SK-N-MC (cell line): ENCODE measurements at regions not wholly inside any gene's neighbourhood (a gene's known extent, or its start where the extent isn't known, plus 50 kb on each side); places are given as distances from the start of the nearest gene placed in this dataset.

Source experiments
- DNase-seq: peaks from one replicate; pipeline ENCODE4 v3.0.0-alpha.2; 2011; ENCODE audit warnings: low read depth, low spot score
- H3K27ac ChIP-seq: fragments of 200-600 bp; sonication (generic); 2 replicates; pipeline ENCODE4 v1.5.1; 2016; ENCODE audit warnings: mixed run types
- H3K36me3 ChIP-seq: fragments of 200-600 bp; sonication (generic); 2 replicates; pipeline ENCODE4 v1.6.1; 2017; ENCODE audit warnings: antibody characterized with exemption, low read length, mixed read lengths; ENCODE audit not compliant: insufficient read depth
- H3K4me3 ChIP-seq: fragments of 200-600 bp; sonication (generic); 2 replicates; pipeline ENCODE4 v1.5.1; 2016
- H3K9ac ChIP-seq: fragments of 200-600 bp; sonication (generic); 2 replicates; pipeline ENCODE4 v1.8.0; 2017; ENCODE audit warnings: mixed run types, mixed read lengths; ENCODE audit not compliant: insufficient read length
- H3K9me3 ChIP-seq: fragments of 200-600 bp; sonication (generic); 2 replicates; pipeline ENCODE4 v1.6.1; 2017; ENCODE audit warnings: low read depth, mild to moderate bottlenecking, antibody characterized with exemption, low read length, moderate library complexity, mixed read lengths
- EZH2 ChIP-seq: fragments of 200-600 bp; sonication (generic); IDR thresholded peaks from one replicate; pipeline ENCODE4 v1.6.1; 2017; ENCODE audit warnings: antibody characterized with exemption
- FOXP2 ChIP-seq: optimal IDR thresholded peaks from 2 replicates; pipeline ENCODE3; 2011; ENCODE audit warnings: mild to moderate bottlenecking, moderate library complexity; ENCODE audit not compliant: insufficient read depth; ENCODE audit errors: extremely low read length, control extremely low read depth
- POLR2AphosphoS5 ChIP-seq: IDR thresholded peaks from 2 replicates; pipeline ENCODE4 v1.6.1; 2012; ENCODE audit warnings: mild to moderate bottlenecking, low read depth, low read length, borderline replicate concordance

DNA sequence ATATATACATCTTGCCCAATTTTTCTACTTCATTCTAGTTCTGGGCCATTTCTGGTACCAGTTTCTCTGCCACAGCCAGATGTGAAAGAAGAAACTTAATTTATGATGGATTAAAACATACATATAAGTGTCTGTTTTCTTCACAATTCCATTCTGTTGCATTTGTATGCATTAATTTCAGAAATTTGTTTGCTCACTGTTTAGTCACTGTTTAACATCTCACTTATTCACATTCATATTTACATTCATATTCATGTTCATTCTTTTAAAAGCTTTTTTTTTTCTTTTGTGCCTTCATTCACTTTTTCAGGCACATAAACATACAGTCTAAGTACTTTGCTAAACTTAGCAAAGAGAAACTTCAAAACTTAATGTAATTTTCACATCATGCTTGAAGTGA, 684.0 kb upstream of the CDH9 start:
- Histone ChIP-seq H3K4me3 (no peak overlapping the region), H3K9me3 (no peaks in the 10 kb centered on the region), H3K9ac (no peak overlapping the region), H3K27ac (no peak overlapping the region), H3K36me3 (no peaks in the 10 kb centered on the region)
- TF ChIP-seq FOXP2 = no peak
- no peak for TF ChIP-seq POLR2AphosphoS5
- no peak for TF ChIP-seq EZH2
- no peak for DNase-seq

DNA sequence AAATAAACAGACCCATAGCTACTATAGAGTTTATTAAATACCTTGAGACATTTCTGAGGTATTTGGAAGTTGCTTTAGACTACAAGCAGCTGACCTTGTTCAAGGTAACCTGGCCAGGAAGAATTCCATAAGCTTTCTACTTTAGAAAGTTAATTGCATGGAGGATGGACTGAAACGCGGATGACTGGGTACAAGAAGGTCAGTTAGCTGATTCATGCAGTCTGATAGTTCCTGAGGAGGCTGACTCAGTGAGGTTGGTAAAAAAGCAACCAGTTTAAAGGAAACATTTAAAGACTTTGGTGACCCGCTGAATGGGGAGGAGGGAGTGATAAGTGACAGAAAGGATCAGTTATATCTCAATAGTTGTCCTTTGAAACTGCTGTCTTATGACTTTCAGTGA, 670.1 kb upstream of the CDH9 start:
- Histone ChIP-seq H3K9me3 (no peaks in the 10 kb centered on the region), H3K4me3 (no peak overlapping the region), H3K9ac (no peak overlapping the region), H3K27ac (no peak overlapping the region), H3K36me3 (no peaks in the 10 kb centered on the region)
- TF ChIP-seq EZH2 (no peak), FOXP2 (no peak), POLR2AphosphoS5 (no peak)
- no peak for DNase-seq

DNA sequence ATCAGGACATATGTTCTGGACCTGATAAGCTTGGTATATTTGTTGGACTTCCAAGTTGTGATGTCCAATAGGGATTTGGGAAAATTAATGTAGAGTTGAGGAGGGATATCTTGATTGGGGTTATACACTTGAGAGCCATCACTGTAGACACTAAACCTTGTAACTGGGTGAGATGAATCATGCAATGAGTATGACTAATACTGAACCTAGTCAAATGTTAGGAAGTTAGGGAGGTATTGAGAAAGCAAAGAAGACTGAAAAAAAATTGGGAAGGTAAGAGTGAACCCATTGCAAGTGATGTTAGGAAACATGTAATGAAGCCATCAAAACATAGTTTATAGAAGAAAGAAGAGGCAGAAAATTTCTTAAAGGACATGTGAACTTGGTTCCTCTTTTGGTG, 668.4 kb upstream of the CDH9 start:
- Histone ChIP-seq H3K36me3 (no peaks in the 10 kb centered on the region), H3K4me3 (no peak overlapping the region), H3K9ac (no peak overlapping the region), H3K9me3 (no peaks in the 10 kb centered on the region), H3K27ac (no peak overlapping the region)
- DNase-seq = no peak
- TF ChIP-seq FOXP2 (no peak), POLR2AphosphoS5 (no peak), EZH2 (no peak)

DNA sequence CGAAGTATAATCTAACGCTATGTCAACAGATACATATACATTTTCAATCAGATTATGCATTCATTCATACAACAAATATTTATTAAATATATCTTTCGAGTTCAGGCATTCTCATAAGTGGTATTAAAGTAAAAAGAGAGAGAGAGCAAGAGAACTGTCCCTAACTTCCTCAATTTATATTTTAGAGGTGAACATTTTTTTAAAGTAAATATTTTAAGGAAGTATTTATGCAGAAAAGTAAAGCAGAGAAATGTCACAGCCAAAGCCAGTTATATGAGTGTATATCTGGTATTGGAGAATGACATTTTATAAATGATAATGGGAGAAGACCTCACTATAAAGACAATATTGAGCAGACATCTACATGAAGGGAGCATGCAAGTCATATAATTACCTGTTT, 667.3 kb upstream of the CDH9 start:
- Histone ChIP-seq H3K27ac (no peak overlapping the region), H3K36me3 (no peaks in the 10 kb centered on the region), H3K4me3 (no peak overlapping the region), H3K9me3 (no peaks in the 10 kb centered on the region), H3K9ac (no peak overlapping the region)
- TF ChIP-seq EZH2 (no peak), FOXP2 (no peak), POLR2AphosphoS5 (no peak)
- DNase-seq = no peak

DNA sequence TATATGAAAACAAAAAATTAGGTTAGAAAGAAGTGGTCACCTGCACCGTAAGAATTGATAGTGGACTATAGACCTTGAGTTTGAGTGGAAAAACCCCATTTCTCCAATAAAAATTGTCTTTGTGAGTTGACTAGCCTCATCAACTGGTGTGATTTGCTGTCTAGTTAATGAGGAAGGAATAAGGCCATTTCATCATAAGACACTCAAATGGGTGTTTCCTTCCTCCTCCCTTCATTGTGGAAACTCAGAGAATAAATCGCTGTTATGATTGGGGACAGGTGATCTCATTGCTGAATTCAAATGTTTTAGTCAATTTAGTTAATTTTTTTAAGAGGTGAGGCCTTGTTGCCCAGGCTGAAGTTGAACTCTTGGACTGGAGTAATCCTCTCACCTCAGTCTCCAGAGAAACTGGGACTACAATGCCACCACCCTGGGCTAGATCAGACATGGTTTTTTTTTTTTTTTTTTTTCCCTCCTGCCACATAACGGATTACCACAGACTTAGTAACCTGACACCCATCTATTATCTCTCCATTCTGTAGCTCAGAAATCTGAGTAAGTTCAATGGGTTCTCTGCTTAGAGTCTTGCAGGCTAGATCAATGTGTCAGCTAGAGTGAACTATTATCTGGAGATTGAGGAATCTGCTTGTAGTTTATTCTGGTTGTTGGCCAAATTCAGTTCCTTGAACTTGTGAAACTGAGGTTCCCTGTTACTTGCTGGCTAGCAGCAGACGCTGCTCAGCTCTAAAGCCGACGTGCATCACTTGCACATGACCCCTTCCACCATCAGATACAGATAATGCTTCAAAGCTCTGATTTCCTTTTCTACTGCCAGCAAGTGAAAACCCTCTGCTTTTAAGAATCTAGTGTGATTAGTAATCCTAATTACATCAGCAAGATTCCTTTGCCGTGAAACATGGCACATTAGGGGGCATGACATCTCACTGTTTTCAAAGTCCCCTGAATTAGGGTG, 663.8 kb upstream of the CDH9 start:
- H3K36me3 ChIP-seq = no peaks in the 10 kb centered on the region
- no peak overlapping the region for H3K9ac ChIP-seq
- no peaks in the 10 kb centered on the region for H3K9me3 ChIP-seq
- no peak overlapping the region for H3K4me3 ChIP-seq
- no peak for TF ChIP-seq FOXP2
- TF ChIP-seq POLR2AphosphoS5 = no peak
- TF ChIP-seq EZH2 = no peak
- DNase-seq = no peak
- no peak overlapping the region for H3K27ac ChIP-seq

DNA sequence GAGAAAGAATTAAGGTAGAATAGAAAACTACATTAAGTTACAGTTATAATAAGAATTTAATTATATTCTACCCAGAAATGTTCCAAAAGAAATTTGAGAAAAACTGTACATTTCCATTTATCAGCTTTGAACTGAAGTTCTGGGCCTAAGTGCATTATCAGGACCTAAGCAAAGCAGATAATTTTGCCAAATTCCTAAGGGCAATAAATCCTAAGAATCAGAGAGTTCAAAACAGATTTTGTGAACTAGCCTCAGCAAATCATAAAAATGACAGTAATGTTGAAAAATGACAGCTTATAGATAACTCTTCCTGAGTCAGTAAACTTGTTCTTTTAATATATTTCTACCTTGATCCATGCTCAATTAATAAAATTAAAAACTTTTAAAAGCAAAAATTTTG, 662.1 kb upstream of the CDH9 start:
- Histone ChIP-seq H3K9me3 (no peaks in the 10 kb centered on the region), H3K4me3 (no peak overlapping the region), H3K9ac (no peak overlapping the region), H3K27ac (no peak overlapping the region), H3K36me3 (no peaks in the 10 kb centered on the region)
- TF ChIP-seq FOXP2 (no peak), POLR2AphosphoS5 (no peak), EZH2 (no peak)
- DNase-seq = no peak

DNA sequence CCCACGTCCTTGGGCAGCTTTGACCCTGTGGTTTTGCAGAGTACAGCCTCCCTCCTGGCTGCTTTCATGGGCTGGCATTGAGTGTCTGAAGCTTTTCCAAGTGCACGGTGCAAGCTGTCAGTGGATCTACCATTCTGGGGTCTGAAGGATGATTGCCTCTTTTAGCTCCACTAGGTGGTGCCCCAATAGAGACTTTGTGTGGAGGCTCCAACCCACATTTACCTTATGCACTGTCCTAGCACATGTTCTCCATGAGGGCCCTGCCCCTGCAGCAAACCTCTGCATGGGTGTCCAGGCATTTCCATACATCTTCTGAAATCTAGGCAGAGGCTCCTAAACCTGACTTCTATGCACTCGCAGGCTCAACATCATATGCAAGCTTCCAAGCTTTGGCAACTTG, 644.2 kb upstream of the CDH9 start:
- no peaks in the 10 kb centered on the region for H3K36me3 ChIP-seq
- H3K27ac ChIP-seq = no peak overlapping the region
- H3K4me3 ChIP-seq = no peak overlapping the region
- no peak overlapping the region for H3K9ac ChIP-seq
- TF ChIP-seq FOXP2 (no peak), EZH2 (no peak), POLR2AphosphoS5 (no peak)
- H3K9me3 ChIP-seq = no peaks in the 10 kb centered on the region
- DNase-seq = no peak

DNA sequence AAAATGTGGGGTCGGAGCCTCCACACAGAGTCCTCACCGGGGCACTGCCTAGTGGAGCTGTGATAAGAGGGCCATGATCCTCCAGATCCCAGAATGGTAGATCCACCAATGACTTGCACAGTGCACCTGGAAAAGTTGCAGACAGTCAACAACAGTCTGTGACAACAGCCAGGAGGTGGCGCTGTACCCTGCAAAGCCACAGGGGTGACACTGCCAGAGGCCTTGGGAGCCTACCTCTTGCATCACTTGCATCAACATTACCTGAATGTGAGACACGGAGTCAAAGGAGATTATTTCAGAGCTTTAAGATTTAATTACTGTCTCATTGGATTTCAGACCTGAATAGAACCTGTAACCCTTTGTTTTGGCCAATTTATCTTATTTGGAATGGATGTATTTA, 614.1 kb upstream of the CDH9 start:
- Histone ChIP-seq H3K27ac (no peak overlapping the region), H3K9me3 (no peaks in the 10 kb centered on the region), H3K4me3 (no peak overlapping the region), H3K36me3 (no peaks in the 10 kb centered on the region), H3K9ac (no peak overlapping the region)
- no peak for TF ChIP-seq FOXP2
- TF ChIP-seq EZH2 = no peak
- no peak for TF ChIP-seq POLR2AphosphoS5
- no peak for DNase-seq
